GM21825 (cell line): ENCODE measurements at regions not wholly inside any gene's neighbourhood (a gene's known extent, or its start where the extent isn't known, plus 50 kb on each side); places are given as distances from the start of the nearest gene placed in this dataset.

ENCODE experiments used
- ATAC-seq: cut with Tn5 transposase; IDR thresholded peaks from one replicate; pipeline ENCODE4 v1.9.1; 2021; ENCODE audit warnings: mild to moderate bottlenecking, moderate library complexity; ENCODE audit not compliant: unreplicated experiment

DNA sequence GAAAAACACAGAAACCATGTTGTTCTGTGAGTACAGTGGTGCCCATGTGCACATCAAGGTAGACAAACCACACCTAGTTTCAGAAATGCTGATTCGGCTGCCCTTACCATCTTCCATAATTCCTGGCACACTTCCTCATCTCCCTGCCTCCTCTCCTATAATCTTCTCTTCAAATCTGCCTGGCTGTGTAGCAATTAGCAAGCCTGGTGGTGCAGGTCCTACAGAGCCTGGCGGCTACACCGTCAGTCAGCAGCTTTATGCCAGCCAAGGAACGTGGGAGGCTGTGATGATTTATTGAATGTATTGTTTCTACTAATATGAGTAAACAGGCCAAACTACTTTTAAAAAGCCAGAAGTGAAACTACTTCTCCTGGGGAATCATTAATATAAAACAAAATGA is 106.8 kb downstream of the SEMA6D start:
- ATAC-seq, result no peak

DNA sequence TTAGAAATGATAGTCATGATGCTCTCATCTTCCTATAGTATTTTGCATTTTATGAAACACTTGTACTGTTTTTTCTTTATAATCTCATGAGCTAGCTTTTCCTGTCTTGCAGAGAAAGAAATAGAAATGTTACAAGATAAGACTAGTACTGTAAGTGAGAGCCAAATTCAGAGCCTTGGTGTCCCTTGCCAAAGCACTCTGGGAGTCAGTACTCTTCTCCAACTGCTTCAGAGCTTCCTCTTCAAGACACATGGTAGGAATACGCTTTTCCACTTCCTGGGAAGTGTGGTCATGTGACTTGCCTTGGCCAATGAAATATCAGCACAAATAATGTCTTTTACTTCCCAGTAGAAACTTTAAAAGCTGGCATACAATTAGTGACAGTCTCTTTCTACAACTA is 112.4 kb downstream of the SEMA6D start:
- no peak for ATAC-seq

DNA sequence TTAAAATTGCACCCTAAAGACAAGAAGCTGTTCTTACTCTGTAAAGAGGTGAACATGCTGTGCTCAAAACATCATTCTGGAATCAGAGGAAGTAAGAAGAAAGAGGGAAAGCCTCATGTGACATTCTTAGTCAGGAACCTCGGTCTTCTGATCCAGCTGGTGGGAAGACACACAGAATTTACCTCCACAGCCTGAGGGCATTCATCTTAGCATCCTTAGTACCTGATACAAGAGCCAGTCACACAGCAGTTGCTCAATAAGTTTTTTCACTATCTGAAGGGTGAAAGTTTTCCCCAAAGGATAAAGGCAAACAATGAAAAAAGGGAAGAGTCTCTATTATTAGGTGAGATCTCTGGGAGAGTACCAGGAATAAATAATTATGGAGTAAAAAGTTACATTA is 116.8 kb downstream of the SEMA6D start:
- ATAC-seq, result no peak

DNA sequence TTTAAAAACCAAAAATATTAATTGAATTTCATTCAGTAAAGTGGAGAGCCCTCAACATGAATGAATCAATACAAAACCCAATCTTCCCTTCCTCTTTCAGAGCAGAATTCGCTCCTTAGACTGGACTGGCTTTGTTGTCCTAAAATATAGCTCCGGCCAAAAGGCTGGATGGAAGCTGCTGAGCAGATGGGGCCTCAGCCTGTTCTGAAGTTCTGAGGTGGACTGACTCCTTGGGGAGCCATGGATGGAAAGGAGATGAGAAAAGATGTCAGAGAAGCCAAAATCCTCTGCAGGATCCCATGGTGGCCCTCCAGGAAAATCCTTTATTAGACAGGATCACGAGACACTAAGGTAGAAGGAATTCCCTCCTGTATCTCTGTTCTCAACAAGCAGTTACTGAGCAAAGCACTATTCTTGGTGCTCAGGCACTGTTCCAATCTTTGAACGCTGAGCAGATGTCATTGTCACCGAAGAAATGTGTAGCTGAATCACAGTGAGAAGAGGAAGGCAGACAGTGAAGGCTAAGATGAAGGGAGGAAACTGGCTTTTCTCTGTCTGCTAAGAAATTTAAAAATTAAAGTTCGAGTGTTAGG is 122.0 kb downstream of the SEMA6D start:
- no peak for ATAC-seq

DNA sequence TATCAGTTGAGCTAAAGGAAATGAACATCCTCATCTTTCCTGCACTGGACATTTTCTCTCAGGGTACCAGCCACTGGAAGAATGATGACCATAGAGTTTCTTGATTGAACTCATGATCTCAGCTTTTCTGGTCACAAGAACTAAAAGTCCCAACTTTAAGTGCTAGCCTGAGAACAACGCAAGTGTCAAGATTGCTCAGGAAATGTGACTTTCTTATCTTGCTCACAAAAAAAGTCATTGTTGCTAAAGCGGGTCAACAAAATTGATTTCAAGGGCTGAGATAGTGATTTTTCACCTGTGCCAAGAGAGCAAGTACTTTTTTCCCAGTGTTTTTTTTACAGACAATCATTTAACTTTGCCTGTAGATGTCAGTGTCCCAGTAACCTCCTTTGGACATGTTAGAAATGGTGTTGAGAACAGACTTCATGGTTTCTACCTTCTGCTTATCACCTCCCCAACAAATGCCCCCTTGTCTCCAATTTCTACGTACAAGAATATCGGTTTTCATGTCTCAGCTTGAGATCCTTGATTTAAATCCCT is 125.9 kb downstream of the SEMA6D start:
- ATAC-seq, result no peak

DNA sequence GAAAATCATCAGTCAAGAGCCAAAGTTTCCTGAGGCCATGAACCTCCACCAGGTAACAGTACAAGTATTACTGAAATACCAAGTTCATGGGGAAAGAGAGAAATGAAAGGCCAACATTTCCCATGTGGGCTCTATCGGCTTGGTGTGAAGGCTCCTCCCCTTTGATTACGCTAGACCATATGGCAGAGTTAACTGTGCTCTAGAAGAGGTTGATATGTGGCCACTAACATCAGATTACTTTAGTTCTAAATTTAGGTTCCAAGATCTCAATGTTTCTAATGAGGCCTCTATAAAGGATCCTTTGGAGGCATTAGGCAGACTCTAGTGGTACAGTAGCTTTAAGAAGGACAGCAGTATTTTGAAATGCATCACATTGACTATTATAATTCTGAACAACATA is 127.1 kb downstream of the SEMA6D start:
- ATAC-seq, result no peak

DNA sequence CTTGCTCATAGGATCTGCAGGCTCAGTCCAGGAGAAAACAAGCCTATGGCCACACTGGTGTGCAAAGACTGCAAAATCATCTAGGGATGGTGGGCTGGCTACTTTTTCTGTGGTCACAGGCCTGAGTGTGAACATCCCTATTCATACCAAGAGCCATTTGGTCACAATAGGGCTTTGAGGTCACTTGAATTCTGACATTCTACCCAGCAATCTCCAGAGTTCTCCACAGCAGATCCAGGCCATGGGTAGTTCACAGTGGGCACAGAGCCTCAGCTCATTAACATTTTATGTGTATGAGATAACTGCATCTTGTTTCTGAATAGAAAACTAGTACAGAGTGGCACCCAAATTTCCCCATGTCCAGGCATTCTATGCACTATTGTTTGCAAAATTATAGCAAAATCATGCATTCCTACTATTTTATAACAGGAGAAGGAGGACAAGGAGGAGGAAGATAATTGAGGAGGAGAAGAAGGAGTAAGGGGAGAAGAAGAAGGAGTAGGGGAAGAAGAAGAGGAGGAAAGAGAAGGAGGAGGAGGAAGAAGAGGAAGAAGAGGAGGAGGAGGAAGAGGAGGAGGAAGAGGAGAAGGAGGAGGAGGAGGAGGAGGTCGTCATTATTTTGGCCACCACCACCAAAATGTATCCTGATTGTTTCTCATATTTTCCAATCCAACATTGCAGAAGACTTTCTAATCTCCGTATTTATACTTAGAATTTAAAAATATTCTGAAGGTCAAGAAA is 129.0 kb downstream of the SEMA6D start:
- no peak for ATAC-seq

DNA sequence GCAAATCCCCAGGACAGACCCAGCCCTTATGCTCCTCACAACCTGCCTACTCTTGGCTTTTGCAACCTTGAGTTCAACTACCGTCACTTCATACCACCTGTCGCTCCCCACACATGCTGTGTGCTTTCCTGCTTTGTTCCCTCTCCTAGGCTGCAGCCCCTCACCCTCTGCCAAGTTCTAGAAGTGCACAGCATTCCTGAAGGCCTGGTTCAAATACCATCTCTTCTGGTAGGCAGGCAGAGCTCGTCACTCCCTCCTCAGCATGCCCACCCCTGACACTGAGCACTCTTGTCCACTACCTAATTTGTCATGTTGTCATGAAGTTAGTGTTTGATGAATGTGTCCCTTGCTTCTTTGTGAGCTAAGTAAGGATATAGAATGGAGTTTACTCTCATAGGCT is 129.6 kb downstream of the SEMA6D start:
- ATAC-seq, result no peak

DNA sequence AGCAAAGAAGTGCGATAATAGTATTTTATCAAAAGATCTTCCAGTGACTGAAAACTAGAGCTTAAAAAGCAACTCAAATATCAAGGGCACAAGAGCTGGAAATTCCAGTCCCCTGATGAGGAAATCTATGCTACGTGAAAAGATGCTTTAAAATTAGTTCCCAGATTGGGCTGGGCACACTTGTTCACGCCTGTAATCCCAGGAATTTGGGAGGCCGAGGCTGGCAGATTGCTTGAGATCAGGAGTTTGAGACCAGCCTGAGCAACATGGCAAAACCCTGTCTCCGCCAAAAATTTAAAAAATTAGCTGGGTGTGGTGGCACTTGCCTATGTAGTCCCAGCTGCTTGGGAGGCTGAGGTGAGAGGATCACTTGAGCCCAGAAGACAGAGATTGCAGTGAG is 138.8 kb downstream of the SEMA6D start:
- ATAC-seq, result no peak

DNA sequence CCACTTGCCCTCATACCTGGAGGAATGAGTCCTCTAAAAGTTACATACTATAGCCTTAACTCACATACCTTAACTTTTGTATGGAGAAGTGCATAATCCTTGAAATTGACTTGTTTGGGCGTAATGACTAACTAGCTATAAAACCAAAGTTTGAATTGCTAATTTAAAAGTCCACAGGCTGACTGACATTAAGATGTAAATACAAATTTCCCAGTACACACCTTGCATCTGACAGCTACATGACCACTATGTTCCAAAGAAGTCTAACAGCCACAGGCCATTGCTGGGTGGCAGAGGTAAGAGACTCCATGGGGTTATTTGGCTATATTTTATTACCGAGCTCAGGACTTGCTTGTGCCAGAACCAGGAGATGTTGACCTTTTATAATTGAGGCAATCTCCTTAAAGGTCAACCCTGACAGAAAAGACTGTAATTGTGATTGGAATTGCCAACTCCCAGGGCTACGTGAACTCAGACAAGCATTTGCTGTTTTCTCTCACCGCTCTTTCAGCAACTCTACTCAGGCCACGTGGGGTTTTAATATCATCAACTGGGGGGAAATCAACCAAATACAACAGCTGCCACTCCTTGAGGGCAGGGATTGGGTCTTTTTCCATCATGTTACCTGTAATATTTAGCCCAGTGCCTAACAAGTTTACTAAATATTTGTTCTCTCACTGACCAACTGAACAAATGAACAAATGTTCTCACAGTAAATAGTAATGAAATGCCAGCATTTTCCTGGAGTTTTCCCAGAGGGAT is 139.9 kb downstream of the SEMA6D start:
- no peak for ATAC-seq

DNA sequence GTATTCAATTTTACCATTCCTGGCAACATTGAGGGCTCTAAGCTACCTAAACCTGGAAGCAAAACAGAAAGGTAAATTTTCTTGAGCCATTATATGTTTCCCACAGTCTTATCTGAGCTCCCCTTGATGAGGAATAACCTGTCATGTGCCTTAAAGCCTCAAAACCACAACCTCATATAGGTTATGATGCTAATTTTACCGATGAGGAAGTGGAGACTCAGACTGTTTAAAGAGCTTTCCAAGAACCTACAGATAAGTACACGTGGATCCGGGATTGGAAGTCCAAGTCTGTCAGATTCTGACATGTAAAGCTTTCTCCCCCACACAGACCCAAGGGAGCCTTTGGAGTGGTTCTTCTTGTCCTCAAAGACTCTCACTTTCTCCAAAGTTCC is 140.5 kb downstream of the SEMA6D start:
- no peak for ATAC-seq

DNA sequence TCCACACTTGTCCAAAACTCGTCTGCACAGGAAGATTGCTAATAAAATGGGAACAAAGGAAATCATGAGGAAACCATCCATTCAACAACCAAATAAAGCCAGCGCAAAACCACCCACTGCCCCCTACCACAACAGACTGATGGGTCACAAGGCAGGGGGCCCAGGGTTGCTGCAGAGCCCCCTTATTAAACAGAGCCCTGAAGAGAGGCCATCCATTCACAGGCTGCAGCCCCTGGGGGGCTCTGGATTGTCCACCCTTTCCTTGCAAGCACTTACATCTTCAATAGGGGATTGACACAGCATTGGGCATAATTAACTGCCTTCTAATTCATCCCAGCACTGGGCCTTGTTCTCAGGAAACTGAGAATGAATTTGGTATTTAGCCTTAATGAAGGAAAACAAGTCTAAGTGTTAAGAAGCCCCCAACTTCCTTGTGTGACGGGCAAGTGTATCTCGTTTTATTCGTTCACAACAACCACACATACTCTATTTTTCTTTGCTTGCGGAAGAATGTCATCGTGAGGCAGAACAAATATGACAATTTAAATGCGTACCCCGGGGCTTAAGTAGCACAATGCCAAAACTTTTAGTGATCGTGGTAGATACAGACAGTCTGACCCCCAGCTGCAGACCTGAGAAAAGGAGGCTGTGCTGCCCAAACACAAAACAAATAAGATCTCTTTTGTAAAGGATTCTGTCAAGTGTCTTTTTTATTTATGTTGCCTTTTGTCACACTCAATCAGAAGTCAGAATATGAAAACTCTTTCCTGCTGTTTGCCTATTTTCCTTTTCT is 144.0 kb downstream of the SEMA6D start:
- ATAC-seq, result no peak

DNA sequence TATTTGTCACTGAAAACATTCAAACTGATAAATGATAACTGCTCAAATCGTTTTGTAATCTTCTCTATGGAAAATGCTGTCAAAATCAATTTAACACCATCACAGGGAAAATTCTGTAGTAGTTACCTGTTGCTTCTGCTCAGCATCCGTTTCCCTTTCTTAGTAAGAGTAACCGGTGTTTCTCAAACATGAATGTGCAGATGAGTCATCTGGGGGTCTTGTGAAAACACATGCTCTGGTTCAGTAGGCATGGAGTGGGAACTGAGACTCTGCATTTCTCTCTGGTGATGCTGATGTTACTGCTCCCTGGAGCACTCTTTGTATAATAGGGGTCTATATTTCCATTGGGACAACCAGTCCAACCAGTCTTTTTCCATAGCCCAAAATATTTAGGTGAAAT is 145.1 kb downstream of the SEMA6D start:
- ATAC-seq, result peak; percentile 73

DNA sequence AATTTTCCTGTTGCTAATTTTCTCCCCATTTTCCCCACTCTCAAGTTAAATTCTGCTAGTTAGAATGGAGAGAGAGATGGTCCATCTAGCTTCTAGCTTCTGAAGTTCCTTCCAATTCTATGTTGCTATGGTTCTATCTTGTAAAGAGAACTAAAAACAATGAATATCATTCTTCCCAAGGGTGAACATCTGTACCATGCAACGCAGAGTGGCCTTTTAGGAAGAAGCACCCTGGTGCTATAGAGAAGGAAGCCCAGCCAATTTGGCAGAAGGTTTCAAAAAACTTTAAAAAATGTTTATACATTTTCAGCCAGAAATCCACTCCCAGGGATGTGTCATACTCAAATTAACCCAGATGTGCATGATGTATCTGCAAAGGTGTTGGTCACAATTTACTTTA is 149.1 kb downstream of the SEMA6D start:
- no peak for ATAC-seq

DNA sequence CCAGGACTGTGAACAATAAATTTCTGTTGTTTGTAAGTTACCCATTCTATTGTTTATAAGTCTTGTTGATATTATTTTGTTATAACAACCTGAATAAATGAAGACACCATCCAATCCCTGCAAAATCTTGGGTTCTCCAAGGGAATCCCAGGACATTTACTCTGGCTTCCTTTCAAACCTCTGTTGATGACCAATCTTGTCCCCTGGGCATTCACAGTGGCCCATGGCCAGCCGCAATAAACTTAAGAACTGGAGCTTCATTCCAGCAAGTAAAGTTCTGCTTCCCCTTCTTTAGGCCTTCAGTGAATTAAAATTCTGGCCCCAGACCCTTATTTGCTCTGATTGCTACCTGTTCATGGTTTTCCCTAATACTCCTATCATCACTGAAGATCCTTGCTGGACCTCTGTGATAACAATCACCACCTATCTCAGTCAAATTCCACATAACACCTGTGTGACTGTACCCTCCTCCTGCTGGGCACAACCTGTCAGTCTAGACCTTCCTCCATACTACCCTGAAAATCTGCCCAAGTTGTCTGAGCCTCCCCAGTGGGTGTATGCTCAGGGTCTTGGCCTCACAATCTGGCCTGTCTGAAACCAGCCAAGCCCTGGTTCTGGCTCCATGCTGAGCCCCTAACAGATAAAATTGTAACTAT is 153.1 kb downstream of the SEMA6D start:
- no peak for ATAC-seq

DNA sequence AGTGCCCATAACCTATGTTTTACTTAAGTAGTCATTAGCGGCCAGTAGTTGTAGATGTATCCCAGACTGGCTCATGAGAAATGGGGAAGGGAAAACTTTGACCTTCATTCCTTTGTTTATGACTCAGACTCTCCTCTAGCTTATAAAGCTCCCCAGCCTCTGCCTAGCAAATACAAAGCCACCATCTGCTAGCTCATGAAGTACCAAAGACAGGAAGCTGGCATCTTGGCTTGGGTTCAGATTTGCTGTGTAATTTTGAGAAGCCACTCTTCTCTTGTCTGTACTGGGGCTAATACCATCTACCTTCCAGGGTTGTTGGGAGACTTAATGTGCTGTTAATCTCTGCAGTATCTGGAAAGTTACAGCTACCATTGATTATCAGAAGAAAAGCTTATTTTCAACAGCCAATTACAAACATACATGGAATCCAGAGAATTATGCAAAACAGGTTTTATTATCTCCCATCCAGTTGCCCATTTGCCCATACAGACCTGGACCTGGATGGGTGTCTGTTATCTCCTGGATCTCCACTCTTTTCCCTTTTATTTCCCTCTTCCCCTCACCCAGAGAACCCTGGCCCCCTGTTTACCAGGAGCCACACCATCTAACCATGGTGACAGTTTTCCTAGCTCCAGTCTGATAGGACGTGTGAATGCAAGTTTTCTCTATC is 153.8 kb downstream of the SEMA6D start:
- no peak for ATAC-seq

DNA sequence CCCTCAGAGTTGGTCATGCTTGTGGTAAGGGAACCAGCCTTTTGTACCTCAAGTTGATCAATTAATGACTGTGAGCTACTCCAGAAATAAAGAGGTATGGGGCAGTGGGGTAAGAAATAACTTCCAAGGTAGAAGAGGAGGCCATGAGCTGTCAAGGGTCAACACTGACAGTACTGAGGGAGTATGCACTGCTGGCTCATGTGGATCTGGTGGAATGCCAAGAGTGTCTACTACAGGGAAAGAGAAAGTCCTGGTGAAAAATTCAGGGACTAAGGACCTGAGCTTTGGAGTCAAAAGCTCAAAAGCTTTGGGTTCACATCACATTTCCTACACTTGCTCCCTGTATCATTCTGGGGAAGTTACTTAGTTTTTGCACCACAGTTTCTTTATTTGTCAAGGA is 154.9 kb downstream of the SEMA6D start:
- no peak for ATAC-seq

DNA sequence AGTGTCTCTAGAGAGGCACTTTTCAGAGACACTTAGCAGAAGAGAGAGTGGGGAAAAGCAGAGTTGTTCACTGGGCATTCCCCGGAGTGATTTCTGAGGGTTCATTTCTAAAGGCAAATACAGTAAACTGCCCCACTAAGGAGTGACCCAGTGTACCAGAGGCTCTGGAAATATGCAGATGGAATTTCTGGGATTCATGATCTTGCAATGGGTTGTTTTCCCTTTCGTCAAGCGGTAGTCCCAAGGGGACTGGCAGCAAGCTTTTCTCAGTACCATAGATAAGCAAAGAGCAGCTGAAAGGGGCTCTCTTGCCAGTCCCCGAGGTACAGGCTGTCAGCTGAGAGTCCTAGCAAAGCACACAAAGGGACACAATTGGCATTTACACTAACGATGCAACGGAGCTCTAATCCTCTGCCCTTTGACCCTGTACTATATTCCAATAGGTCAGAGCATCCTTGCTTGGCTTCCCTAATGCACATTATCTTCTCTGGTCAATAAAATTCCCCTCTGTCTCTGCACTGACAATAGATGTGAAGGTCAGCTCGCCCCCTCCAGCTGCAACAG is 155.6 kb downstream of the SEMA6D start:
- no peak for ATAC-seq

DNA sequence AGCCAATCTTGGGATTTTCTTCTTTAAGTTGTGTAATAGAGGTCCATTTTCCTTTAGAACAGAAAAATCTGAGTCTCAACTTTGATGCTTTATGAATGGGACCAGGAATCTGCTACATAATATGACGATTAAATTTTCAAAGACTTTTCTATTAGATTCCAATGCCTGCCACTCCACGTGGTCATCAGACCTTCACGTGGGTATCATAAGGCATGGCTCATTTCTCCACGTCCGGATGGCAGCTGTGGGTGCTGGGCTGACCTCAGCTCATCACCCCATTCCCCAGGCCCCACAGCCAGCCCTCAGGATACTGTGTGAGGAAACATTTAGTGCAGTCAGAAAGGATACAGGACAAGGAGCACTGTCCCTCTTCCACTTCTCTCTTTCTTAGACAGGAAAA is 159.7 kb downstream of the SEMA6D start:
- ATAC-seq, result no peak

DNA sequence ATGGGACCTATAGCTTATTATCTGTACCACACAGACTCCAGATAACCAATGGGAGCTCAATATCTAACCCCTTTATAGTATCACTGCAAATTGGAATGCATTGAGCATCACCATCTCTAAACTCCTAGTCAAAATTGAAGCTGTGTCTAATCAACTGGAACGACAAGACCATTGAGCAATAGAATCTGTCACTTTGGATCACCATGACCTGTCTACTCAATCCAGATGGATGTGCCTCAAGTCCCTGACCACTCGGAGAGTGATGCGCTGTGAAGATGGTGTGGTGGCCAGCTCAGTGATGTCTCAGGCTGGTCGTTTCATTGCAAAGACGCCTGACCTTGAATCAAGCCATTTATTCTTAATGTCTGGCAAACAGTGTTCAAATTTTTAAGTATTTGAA is 160.5 kb downstream of the SEMA6D start:
- no peak for ATAC-seq
